ENCODE measurements at regions not wholly inside any gene's neighbourhood (a gene's known extent, or its start where the extent isn't known, plus 50 kb on each side); places are given as distances from the start of the nearest gene placed in this dataset.
"Not testable (repeated sequence)": the region's sequence is repeated elsewhere in the genome, so short reads cannot be mapped to it uniquely, and the experiment has no call there.

DNA sequence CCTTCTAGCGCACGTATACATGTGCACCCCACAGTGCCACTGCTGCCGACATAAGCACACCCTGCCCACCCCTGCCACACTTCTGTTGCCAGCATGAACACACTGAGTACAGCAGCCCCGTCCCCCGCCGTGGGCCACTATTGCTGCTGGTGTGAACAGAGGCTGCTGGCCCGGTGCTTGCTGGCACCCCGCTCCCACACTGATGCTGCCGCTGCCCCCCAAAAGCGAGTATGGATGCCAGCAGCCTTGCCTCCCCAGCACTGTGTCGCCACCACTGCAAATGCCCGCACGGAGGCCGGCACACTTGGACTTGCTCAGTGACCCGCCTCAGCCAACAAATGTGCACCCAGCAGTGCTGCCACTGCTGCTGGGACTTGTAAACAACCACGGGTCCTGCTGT, 872.4 kb upstream of the ATXN7L3B start:
- no peak overlapping the region for H3K27ac Mint-ChIP-seq
- no peak for DNase-seq
- no peak overlapping the region for H3K4me3 Mint-ChIP-seq
- WGBS (ENCODE audit: insufficient coverage), result 96% methylated on average over 16 of the region's 16 CpGs
- Histone ChIP-seq H2AFZ (ENCODE audit: insufficient read depth, low read depth, low read length, poor library complexity, severe bottlenecking) (no peak overlapping the region), H4K20me1 (ENCODE audit: insufficient read depth, low read length) (no peaks in the 10 kb centered on the region), H3K4me2 (replicated peaks; ENCODE audit: extremely low read depth, low read length, poor library complexity, severe bottlenecking) (no peak overlapping the region), H3K4me3 (replicated peaks in 1 of 3; ENCODE audit: low read depth in 2 of 3, low read length in 3 of 3) (no peak overlapping the region), H3K79me2 (ENCODE audit: insufficient read depth, low read length) (no peaks in the 10 kb centered on the region), H3K9me3 (replicated peaks in 1 of 2; ENCODE audit: control insufficient read depth in 1 of 2, insufficient read depth in 1 of 2, low read length in 2 of 2) (peaks cover 8 to 14% of the 10 kb centered on the region in 2 donors), H3K36me3 (replicated peaks in 1 of 2; ENCODE audit: control insufficient read depth in 1 of 2, insufficient read depth in 2 of 2, low read length in 2 of 2) (no peaks in the 10 kb centered on the region), H3K27ac (ENCODE audit: low read depth in 1 of 2, low read length in 2 of 2) (no peak overlapping the region), H3K9ac (ENCODE audit: insufficient read depth, low read length, poor library complexity, severe bottlenecking) (no peak overlapping the region), H3K4me1 (ENCODE audit: control insufficient read depth in 1 of 2, insufficient read depth in 2 of 2, low read length in 2 of 2) (no peaks in the 10 kb centered on the region), H3K27me3 (ENCODE audit: control insufficient read depth in 2 of 2, insufficient read depth in 2 of 2, low read length in 2 of 2) (no peaks in the 10 kb centered on the region)
- peaks cover 6 to 12% (median 11%) of the 10 kb centered on the region in 7 donors for H3K9me3 Mint-ChIP-seq
- no peaks in the 10 kb centered on the region for H3K4me1 Mint-ChIP-seq
- intact Hi-C loops (cut with micrococcal nuclease), result no loop called here
- H3K36me3 Mint-ChIP-seq, result no peaks in the 10 kb centered on the region
- H3K27me3 Mint-ChIP-seq (ENCODE audit: low read depth in 3 of 3), result no peaks in the 10 kb centered on the region
- TF ChIP-seq, protein P1, sequence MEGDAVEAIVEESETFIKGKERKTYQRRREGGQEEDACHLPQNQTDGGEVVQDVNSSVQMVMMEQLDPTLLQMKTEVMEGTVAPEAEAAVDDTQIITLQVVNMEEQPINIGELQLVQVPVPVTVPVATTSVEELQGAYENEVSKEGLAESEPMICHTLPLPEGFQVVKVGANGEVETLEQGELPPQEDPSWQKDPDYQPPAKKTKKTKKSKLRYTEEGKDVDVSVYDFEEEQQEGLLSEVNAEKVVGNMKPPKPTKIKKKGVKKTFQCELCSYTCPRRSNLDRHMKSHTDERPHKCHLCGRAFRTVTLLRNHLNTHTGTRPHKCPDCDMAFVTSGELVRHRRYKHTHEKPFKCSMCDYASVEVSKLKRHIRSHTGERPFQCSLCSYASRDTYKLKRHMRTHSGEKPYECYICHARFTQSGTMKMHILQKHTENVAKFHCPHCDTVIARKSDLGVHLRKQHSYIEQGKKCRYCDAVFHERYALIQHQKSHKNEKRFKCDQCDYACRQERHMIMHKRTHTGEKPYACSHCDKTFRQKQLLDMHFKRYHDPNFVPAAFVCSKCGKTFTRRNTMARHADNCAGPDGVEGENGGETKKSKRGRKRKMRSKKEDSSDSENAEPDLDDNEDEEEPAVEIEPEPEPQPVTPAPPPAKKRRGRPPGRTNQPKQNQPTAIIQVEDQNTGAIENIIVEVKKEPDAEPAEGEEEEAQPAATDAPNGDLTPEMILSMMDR (IDR thresholded peaks at IDR 0.05), result no peak

DNA sequence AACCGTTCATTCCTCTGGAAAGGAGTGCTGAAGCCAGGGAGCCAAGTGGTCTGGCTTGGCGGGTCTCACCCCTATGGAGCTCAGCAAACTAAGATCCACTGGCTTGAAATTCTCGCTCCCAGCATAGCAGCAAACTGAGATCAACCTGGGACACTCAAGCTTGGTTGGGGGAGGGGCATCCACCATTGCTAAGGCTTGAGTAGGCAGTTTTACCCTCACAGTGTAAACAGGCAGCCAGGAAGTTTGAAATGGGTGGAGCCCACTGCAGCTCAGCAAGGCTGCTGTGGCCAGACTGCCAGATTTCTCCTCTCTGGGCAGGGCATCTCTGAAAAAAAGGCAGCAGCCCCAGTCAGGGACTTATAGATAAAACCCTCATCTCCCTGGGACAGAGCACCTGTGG, 866.1 kb upstream of the ATXN7L3B start:
- H3K4me3 Mint-ChIP-seq; H3K36me3 Mint-ChIP-seq; H2AFZ ChIP-seq (ENCODE audit: insufficient read depth, low read depth, low read length, poor library complexity, severe bottlenecking); H3K27me3 Mint-ChIP-seq (ENCODE audit: low read depth in 3 of 3); H3K79me2 ChIP-seq (ENCODE audit: insufficient read depth, low read length); H3K4me2 ChIP-seq (replicated peaks; ENCODE audit: extremely low read depth, low read length, poor library complexity, severe bottlenecking); H3K4me1 ChIP-seq (ENCODE audit: control insufficient read depth in 1 of 2, insufficient read depth in 2 of 2, low read length in 2 of 2); H3K27ac ChIP-seq (ENCODE audit: low read depth in 1 of 2, low read length in 2 of 2); H3K9ac ChIP-seq (ENCODE audit: insufficient read depth, low read length, poor library complexity, severe bottlenecking); intact Hi-C loops (cut with micrococcal nuclease); DNase-seq; H3K4me3 ChIP-seq (replicated peaks in 1 of 3; ENCODE audit: low read depth in 2 of 3, low read length in 3 of 3); H4K20me1 ChIP-seq (ENCODE audit: insufficient read depth, low read length); H3K27me3 ChIP-seq (ENCODE audit: control insufficient read depth in 2 of 2, insufficient read depth in 2 of 2, low read length in 2 of 2); H3K27ac Mint-ChIP-seq; H3K36me3 ChIP-seq (replicated peaks in 1 of 2; ENCODE audit: control insufficient read depth in 1 of 2, insufficient read depth in 2 of 2, low read length in 2 of 2); H3K4me1 Mint-ChIP-seq: not testable (repeated sequence)
- H3K9me3 Mint-ChIP-seq, result peaks cover 0 to 14% (median 5%) of the 10 kb centered on the region in 7 donors
- H3K9me3 ChIP-seq (replicated peaks in 1 of 2; ENCODE audit: control insufficient read depth in 1 of 2, insufficient read depth in 1 of 2, low read length in 2 of 2), result peaks cover 0 to 13% of the 10 kb centered on the region in 2 donors
- WGBS (ENCODE audit: insufficient coverage), result 86% methylated on average over 3 of the region's 3 CpGs

Measured in CD14-positive monocyte (primary cell).